Activated CD8-positive, alpha-beta memory T cell treated with anti-CD3 and anti-CD28 coated beads for 24 hours (primary cell): ENCODE measurements at regions not wholly inside any gene's neighbourhood (a gene's known extent, or its start where the extent isn't known, plus 50 kb on each side); places are given as distances from the start of the nearest gene placed in this dataset.

Source experiments
- DNase-seq: peaks from one replicate; pipeline ENCODE4 v3.0.0-alpha.2; 2020

DNA sequence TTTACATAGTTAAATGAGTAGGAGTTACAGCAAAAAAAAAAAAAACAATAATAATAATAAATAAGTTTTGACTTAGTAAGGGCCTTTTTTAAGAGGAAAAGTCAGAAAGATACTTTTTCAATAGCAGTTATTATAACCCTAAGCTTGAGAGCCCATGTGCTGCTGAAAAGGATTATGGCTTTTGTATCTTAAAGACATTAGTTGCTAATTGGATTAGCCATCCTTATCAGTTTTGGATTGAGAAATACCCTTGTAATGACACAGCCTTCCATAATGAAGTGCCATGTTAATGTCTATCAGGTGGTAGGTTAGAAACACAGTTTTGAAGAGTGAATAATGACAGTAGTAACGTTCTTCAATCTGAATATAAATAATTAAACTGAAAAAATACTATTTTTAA, 554.0 kb downstream of the RIT2 start:
- no peak for DNase-seq

DNA sequence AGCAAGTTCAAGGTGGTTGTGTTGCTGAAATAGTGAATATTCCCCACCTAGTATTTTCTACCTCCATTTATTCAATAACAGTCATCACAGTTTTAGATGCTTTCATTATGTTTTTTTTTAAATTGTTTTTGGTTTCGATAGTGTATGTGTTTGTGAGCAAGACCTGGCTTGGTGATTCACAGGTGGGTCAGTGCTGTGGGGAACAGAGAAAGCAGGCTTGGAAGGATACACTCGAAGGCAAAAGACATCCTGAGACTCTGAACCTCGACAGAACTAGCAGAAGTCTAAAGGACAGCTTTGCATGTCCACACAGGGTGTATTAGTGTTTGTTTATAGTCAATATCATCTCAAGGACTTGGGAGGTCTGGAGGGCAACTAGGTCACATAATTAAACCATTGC, 551.5 kb downstream of the RIT2 start:
- no peak for DNase-seq

DNA sequence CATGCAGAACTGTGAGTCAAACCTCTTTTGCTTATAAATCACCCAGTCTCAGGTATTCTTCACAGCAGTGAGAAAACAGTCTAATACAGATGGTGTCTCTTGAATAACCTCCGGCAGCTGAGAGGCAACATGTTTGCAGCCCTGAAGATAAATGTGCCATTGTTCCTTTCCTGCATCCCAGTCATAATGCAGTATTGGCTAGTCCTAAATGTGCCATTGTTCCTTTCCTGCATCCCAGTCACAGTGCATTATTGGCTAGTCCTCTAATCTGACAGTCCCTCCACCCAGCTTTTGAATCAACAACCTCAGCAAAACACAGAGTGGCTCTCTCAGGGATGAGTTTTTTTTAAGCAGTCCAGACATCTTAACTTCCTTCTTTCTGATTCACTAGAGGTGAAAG, 550.7 kb downstream of the RIT2 start:
- no peak for DNase-seq

DNA sequence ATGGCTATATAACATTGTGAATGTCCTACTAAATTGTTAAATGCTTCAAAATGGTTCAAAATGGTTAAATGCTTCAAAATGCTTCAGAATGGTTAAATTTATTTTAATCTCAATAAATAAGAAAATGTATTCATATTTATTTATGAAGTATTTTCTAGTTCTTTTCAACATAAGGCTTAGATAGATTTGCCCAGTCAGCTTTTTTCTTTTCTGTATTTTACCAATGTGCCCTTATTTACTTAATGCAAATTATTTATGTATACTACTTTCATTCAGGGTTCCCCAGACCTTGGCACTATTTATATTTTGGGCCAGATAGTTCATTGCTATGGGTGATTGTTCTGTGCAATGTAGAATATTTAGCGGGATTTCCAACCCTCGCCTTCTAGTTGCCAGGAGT, 546.7 kb downstream of the RIT2 start:
- DNase-seq = no peak

DNA sequence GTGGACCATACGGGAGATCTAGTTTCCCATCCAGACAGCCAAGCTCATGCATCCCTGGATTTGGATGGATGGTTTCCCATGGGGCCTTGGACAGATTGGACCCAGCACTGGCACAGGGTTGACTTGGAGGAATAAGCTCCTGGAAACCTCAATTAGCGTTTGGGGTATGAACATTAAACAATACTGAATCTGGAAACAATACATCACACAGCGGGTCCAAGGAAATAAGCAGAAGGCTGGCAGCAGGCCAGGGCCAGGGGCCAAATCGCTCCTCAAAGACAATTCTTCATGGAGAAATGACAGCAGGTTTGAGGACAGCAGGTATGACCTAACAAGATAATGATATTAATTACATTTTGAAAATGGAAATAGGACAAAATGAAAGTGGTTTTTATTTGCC, 540.6 kb downstream of the RIT2 start:
- DNase-seq = no peak

DNA sequence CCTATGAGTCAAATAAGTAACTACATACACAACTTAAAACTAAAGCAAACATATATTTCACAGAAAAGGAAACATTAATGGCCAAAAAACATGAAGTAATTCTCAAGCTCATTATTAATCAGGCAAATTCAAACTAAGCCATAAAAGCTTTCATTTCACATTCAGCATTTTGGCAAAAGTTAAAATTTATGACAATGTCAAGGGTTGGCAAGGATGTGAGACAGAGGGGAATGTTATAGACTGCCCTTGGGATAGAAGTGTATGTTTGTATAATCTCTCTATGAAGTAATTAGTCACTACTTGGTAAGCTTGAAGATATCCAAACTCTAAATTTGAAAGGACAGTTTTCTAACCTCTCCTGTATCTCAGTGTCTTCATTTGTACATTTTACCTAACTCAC, 539.4 kb downstream of the RIT2 start:
- no peak for DNase-seq

DNA sequence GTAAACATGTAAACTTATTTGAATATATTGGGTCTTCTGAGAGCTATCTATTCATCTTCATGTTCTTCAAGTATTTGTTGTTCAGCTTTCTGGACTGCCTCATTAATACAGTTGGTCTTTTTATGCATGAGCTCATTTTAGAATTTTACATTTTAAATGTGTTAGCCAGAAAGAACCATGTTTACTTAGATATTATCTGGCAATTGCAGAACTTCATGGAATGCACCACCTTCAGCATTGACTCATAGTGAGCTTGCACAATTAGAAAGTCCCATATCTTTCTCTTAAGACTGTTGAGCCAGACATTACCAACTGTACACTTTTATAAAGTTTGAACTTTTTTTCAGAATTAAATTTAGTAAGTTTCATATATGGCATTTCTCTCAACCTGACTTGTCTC, 536.7 kb downstream of the RIT2 start:
- no peak for DNase-seq

DNA sequence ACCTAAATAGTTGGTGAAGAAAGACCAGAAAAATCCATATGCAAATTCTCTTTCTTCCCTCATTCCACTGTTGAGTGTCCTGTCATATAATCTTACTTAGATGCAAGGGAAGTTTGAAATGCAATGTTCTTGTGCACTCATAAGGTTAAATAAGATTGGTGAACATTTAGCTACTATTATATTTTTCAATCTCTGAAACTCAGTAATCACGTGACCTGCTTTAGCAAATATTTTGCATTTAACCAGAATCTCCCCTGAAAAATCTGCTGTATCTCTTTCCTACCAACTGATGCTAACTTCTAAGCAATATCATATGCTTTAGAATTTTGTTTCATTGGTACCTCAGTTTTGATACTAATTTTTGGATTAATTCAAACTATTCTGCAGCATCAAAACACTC, 533.2 kb downstream of the RIT2 start:
- no peak for DNase-seq

DNA sequence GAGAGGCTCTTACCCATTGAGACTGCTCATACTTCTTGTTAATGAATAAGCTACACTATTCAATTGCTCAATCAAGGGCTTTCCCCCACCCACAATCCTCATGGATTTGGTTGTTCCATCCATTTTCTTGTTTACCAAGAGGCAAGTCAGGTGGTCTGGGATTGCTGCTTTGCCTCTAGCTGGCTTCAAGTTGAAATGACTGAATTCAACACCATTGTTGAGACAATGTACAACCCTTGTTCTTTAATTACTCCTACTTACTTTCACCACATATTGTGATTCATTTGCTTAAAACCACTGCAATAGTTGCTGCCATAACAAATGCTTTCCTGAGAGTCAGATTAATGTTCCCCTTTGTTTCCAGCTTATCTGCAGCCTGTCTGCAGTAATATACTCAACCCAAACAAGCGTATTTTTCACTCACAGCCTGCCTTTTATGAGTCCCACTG, 532.2 kb downstream of the RIT2 start:
- DNase-seq = no peak

DNA sequence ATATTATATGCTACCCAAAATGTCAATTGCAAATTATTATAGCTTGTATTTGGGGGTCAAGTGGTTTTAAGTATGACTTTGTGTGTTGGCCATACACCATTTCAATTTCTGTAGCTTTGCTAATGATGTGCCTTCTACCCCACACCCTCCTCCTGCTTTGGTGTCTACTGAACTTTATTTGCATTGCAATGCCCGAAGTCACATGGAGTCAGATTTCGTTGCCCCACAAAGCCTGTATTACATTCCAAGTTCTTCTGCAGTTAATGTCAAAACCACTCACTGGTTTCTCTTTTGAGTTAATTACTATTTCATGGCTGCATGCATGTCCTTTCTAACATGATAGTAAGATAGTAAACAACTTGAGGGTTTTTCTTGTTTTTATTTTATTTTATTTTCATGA, 528.9 kb downstream of the RIT2 start:
- no peak for DNase-seq

DNA sequence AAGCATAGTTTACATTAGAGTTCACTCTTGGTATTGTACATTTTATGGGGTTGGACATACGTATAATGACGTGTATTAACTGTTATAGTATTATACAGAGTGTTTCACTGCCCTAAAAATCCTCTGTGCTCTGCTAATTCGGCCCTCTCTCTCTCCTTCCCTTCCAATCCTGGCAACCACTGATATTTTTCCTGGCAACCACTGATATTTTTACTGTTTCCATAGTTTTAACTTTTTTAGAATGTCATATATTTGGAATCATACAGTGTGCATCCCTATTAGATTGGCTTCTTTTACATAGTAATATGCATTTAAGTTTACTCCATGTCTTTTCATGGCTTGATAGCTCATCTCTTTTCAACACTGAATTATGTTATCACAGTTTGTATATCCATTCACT, 526.7 kb downstream of the RIT2 start:
- DNase-seq = no peak

DNA sequence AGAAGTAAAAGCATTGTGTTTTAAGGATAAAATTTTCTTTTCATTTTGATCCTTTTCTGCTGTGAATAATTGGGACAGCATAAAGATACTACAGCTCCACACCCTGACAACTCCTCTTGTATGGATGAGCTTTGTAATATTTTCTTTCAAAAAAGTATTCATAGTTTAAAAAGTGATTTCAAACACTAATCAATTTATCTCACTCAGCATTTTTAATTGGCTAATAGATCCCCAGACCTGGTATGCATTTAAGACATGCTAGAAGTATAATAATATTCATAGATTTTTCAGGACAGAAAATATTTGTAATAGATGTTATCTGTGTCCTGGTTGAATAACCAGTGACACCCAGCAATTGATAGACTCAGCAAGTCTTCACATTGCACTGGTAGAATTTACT, 510.7 kb downstream of the RIT2 start:
- no peak for DNase-seq

DNA sequence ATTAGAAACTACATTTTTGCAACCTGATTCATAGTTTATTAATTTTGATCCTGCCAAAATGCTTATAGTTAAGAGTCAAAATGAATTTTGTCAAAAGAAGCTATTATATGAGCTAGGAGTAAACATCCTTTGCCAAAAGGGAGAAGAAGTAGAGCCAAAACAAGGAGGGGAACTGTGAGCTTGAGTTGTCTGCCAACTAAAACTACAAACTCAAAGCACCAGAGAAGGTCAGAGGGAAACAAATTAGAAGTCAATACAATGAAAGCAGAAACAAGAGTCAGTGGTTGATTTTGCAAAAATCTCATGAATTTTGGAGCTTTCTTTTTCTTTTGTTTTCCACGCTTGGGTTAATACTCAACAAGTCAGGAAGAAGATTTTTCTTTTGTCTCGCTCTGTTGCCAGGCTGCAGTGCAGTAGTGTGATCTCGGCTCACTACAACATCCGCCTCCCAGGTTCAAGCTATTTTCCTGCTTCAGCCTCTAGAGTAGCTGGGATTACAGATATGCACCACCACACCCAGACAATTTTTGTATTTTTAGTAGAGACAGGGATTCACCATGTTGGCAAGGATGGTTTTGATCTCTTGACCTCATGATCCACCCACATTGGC, 508.5 kb downstream of the RIT2 start:
- no peak for DNase-seq

DNA sequence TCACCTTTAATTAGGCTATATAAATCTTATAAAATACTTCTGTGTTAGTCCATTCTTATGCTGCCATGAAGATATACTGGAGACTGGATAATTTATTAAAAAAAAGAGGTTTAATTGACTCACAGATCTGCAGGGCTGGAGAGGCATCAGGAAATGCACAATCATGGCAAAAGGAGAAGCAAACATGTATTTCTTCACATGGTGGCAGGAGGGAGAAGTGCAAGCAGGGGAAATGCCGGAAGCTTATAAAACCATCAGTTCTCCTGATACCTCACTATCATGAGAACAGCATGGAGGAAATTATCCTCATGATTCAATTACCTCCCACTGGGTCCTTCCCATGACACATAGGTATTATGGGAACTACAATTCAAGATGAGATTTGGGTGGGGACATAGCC, 504.4 kb downstream of the RIT2 start:
- no peak for DNase-seq

DNA sequence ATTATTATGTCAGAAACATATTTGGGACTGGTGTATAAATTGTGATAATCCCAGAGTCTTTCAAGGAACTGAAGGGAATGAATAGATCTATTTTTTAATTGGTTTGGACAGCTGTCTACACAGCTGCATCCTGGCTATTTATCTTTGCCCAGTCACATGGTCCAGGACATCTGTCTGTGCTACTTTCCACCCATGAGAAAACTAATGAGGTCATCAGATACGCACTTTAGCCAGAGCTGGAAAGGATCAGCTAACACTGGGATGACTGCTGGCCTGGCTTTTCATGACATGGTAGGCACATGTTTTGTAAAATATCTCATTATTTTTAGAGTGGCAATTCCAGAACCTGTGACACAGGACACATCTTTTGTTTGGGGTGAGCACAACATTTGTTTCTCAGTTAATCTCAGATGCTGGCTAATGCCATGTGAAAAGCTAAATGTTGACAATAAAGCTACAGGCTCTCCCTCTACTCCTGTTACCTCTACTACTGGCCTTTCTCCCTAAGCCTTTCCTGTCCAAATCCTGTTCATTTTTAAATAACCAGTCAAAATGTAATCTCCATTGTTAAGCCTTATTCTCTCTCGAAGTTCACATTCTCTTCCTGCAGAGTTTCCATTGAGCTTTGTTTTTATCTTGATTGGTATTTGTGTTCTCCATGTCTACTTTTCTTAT, 500.7 kb downstream of the RIT2 start:
- DNase-seq = no peak

DNA sequence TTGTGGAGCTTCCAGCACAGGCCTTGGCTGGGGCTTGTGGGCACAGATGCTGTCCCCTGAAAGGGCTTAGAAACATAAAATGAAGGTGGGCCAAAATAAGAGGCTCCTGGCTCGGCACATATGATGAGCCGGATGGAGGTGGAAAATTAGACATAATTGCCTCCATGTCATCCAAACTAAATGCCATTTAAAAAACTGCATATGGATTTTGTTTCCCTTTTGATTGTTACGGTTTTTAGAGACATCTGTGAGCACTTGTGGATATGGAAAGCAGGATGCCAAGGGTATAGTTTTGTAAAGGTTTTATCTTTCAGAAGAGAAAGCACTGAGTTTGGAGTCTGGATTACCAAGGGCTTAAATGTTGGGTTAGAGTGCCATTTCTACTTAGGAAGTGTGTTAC, 498.3 kb downstream of the RIT2 start:
- DNase-seq = no peak

DNA sequence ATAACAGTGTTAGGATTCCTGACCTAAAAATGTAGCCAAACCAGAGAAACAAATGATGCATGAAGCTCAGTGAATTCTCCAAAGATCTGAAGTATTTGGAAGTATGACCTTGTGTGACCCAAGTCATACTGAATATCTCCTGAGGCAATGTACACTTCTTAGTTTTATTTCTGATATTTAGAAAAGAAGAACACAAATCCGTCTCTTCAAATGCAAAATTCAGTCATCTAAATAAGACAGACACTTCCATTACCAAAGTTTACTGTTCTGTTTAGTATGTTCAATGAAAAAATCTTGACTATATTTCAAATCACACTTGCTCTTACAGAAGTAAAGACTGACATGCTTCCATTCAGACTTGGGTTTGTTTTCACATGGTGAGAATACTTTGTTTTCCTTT, 495.7 kb downstream of the RIT2 start:
- DNase-seq = no peak

DNA sequence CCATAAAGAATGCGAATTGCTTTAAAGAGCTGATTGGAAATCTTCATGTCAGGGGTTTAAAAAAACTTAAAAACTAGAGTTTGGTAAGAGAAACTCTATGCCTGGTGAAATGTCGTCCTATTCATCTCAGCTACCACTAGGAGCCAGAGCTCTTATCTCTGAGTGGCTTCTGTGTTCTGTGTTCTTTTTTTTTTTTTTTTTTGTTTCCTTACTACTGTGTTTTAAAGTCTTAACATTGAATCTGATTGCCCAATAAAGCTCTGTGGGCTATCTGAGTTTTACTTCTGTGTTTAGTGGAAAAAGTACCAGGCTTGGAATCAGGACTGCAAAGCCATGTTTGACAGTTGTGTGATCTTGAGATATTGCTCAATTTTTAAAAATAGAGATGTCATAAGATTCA, 494.8 kb downstream of the RIT2 start:
- DNase-seq = no peak

DNA sequence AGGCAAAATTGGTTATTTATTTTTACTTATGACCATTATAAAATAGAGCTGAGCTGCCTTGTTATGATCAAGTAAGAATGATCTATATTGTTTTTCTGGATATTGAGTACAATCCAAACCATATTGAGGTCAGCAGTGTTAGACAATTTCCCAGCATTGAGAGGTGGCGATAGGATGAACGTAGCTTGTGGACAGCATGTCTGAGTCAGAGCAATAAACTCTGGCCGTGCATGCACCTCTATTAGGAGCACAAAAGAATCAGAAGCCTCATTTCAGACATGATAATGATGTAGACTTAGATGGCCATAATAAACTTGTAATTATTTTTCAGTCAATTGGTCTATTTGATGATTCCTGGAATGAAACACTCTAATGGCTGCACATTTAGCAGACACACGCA, 491.6 kb downstream of the RIT2 start:
- DNase-seq = no peak

DNA sequence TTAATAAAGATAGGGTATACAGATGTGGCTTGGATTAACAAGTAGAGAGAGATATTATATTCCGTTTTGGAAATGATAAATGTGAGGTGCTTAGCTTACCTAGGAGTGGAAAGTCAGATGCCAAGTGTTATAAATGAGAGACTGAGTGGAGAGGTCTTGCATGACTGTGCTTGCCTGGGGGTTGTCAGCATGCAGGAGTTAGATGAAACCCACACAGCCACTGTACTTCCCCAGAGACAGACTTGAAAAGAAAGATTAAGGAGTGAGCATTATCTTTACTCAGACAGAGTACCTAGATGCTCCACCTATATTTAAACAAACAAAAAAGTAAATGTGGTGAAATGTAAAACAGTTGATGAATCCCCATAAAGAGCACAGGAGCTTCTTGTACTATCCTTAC, 482.7 kb downstream of the RIT2 start:
- no peak for DNase-seq

DNA sequence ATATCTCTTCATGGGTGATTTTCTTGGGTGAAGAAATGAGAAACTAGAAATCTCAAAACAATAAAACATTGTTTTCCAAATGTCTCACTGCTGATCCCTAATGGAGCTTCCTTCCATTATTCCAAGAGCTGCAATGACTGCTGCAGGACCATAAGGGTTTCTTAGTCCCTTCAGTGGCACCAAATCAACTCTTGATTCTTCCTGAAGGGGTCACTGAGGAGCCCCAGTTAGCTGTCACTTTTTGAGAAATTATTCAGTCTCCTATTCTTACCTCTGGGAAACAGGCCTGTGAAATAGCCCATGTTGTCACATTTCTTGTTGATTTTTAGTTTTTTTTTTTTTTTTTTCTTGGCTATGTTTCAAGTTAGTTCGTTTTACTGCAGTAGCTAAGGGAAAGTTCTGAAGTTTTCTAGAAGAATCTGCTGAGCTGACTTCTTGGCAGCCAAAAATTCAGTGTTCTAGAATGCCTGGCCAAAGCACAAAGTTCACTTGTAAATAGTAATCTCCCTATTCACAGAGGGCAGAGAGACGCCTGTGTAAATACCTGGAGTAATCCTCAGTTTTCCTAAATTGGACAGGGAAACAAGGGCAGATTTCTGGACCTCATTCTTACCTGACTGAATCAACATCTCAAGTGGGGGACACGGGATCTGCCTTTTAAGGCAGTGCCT, 480.0 kb downstream of the RIT2 start:
- DNase-seq = no peak

DNA sequence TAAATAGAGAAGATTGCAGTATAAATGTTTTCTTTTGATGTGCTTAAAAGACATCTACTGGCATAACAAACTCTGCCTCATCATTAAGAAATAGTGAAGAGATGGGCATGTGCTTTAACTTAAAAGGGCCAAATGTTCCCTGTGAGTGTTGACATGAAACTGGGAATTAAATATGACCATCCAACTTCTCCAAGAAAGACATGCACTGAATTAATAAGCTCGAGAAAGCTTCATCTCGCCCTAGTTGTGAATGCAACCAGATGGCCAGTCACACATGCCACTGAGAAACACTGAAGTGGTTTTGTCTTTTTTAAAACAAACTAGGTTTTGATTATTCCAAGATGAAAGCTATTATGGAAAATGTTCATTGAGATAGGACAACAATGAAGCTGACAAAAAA, 479.2 kb downstream of the RIT2 start:
- DNase-seq = no peak

DNA sequence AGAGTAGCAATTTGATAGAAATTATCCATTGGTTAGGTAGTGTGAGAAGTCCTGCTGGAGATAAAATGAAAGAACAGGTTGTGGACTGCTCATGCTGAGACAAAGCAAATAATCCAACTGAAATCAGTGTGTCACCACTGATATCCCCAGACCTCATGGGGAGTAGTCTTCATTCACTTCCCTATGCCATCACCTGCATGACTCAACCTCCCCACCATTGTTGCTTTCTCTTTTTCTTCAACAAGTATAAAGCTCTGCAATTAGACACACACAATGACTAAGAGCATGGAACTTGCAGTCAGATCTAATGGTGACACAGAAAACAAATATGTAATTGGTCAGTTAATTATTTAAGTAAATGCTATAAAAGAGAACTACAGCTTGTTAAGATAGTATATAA, 475.3 kb downstream of the RIT2 start:
- DNase-seq = no peak

DNA sequence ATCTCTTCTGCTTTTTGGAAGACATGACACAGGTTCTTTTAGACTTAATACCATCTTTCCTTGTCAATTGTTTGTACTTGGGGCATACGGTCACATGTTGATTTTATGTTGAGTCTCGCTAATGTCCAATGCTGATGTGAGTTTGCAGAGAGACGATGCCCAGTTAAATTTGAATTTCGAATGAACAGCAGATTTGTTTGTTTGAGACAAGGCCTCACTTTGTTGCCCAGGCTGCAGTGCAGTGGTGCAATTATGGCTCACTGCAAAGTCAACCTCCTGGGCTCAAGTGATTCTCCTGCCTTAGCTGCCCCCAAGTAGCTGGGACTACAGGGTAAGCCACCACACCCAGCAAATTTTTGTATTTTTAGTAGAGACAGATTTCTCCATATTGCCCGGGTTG, 473.5 kb downstream of the RIT2 start:
- no peak for DNase-seq

DNA sequence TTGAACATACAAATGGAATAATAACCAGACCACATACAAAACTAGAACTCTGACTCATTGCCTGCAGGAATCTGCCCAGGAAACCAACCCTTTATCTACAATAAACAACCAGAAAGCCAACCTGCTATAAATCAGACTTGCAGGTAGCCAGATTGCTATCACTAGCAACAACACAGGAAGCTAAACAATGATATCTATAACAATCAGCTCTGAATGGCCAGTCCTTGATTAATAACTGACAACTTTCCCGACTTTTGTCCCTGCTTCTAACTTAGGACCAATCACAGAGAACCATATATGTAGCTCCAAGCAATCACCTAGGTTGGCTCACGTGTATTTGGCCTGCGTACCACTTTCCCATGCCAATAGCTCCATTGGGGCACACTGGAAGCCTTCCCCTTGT, 470.8 kb downstream of the RIT2 start:
- no peak for DNase-seq
